Neural cell (in vitro differentiated cells): ENCODE measurements at regions not wholly inside any gene's neighbourhood (a gene's known extent, or its start where the extent isn't known, plus 50 kb on each side); places are given as distances from the start of the nearest gene placed in this dataset.

ENCODE experiments used
- EP300 ChIP-seq: fragments of 450-650 bp; conservative IDR thresholded peaks from 2 replicates; pipeline ENCODE4 v1.6.1; 2014; ENCODE audit warnings: antibody characterized with exemption, mild to moderate bottlenecking, moderate library complexity; ENCODE audit not compliant: poor library complexity, severe bottlenecking
- EZH2 ChIP-seq: fragments of 200-600, 300-800 bp; shearing (Covaris generic), sonication (generic); IDR thresholded peaks from 2 replicates; pipeline ENCODE4 v1.6.1; 2014; ENCODE audit warnings: antibody characterized with exemption, low read length, borderline replicate concordance, mild to moderate bottlenecking; ENCODE audit not compliant: insufficient read depth, poor library complexity, severe bottlenecking
- MXI1 ChIP-seq: fragments of 450-650 bp; conservative IDR thresholded peaks from 2 replicates; pipeline ENCODE4 v1.6.1; 2014; ENCODE audit warnings: antibody characterized with exemption, mild to moderate bottlenecking; ENCODE audit not compliant: poor library complexity, severe bottlenecking
- POLR2AphosphoS5 ChIP-seq: IDR thresholded peaks from 2 replicates; pipeline ENCODE4 v1.6.1; 2012
- RAD21 ChIP-seq: fragments of 450-650 bp; conservative IDR thresholded peaks from 2 replicates; pipeline ENCODE4 v1.6.1; 2014; ENCODE audit warnings: antibody characterized with exemption, mild to moderate bottlenecking, moderate library complexity
- SMC3 ChIP-seq: fragments of 450-650 bp; conservative IDR thresholded peaks from 2 replicates; pipeline ENCODE4 v1.6.1; 2014; ENCODE audit warnings: antibody characterized with exemption, mild to moderate bottlenecking, moderate library complexity; ENCODE audit not compliant: poor library complexity
- TAF1 ChIP-seq: IDR thresholded peaks from 2 replicates; pipeline ENCODE4 v1.6.1; 2012; ENCODE audit warnings: low read depth
- TF ChIP-seq, protein P1 (sequence below): fragments of 450-650 bp; IDR thresholded peaks from 2 replicates; pipeline ENCODE4 v1.5.1; 2014; ENCODE audit warnings: antibody characterized with exemption, mild to moderate bottlenecking, moderate library complexity; ENCODE audit not compliant: poor library complexity, severe bottlenecking
- TF ChIP-seq, protein P2 (sequence below): IDR thresholded peaks from 2 replicates; pipeline ENCODE4 v1.6.1; 2012; ENCODE audit warnings: borderline replicate concordance

DNA sequence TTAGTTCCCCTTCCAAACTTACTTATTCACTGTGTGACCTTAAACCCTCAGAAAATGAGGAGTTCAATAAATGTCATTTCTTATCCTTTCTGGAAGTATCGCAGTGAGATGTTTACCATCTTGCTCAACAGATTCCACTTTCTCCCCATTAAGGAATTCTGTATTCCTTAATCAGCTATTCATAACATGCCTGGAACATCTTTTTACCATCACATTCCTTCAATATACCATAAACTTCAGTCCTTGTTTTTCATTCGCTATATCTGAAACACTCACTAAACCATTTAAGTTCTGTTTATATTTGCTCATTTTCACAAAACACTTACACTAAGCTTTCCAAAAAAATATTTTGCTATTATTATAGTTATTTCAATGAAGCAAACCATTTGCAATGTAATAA, 1158.6 kb downstream of the CDH12 start:
- TF ChIP-seq, protein P1, sequence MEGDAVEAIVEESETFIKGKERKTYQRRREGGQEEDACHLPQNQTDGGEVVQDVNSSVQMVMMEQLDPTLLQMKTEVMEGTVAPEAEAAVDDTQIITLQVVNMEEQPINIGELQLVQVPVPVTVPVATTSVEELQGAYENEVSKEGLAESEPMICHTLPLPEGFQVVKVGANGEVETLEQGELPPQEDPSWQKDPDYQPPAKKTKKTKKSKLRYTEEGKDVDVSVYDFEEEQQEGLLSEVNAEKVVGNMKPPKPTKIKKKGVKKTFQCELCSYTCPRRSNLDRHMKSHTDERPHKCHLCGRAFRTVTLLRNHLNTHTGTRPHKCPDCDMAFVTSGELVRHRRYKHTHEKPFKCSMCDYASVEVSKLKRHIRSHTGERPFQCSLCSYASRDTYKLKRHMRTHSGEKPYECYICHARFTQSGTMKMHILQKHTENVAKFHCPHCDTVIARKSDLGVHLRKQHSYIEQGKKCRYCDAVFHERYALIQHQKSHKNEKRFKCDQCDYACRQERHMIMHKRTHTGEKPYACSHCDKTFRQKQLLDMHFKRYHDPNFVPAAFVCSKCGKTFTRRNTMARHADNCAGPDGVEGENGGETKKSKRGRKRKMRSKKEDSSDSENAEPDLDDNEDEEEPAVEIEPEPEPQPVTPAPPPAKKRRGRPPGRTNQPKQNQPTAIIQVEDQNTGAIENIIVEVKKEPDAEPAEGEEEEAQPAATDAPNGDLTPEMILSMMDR = no peak
- TF ChIP-seq RAD21 (no peak), EP300 (no peak), POLR2AphosphoS5 (no peak), SMC3 (no peak), MXI1 (no peak), EZH2 (no peak), TAF1 (no peak)
- TF ChIP-seq, protein P2, sequence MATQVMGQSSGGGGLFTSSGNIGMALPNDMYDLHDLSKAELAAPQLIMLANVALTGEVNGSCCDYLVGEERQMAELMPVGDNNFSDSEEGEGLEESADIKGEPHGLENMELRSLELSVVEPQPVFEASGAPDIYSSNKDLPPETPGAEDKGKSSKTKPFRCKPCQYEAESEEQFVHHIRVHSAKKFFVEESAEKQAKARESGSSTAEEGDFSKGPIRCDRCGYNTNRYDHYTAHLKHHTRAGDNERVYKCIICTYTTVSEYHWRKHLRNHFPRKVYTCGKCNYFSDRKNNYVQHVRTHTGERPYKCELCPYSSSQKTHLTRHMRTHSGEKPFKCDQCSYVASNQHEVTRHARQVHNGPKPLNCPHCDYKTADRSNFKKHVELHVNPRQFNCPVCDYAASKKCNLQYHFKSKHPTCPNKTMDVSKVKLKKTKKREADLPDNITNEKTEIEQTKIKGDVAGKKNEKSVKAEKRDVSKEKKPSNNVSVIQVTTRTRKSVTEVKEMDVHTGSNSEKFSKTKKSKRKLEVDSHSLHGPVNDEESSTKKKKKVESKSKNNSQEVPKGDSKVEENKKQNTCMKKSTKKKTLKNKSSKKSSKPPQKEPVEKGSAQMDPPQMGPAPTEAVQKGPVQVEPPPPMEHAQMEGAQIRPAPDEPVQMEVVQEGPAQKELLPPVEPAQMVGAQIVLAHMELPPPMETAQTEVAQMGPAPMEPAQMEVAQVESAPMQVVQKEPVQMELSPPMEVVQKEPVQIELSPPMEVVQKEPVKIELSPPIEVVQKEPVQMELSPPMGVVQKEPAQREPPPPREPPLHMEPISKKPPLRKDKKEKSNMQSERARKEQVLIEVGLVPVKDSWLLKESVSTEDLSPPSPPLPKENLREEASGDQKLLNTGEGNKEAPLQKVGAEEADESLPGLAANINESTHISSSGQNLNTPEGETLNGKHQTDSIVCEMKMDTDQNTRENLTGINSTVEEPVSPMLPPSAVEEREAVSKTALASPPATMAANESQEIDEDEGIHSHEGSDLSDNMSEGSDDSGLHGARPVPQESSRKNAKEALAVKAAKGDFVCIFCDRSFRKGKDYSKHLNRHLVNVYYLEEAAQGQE = no peak
